Right atrium auricular region (tissue), 2 donors: ENCODE measurements at regions not wholly inside any gene's neighbourhood (a gene's known extent, or its start where the extent isn't known, plus 50 kb on each side); places are given as distances from the start of the nearest gene placed in this dataset.
"Not testable (repeated sequence)": the region's sequence is repeated elsewhere in the genome, so short reads cannot be mapped to it uniquely, and the experiment has no call there.

Experiments
- DNase-seq: peaks from one replicate; pipeline ENCODE4 v3.0.0-alpha.2; 2019; ENCODE audit warnings: low spot score
- H3K27ac ChIP-seq, 2 donors: fragments of 200-600 bp; sonication (generic); 1 replicate in 1 of 2; 2 replicates in 1 of 2; pipeline ENCODE4 v1.5.1; 2016 to 2019
- H3K27me3 ChIP-seq, 2 donors: fragments of 200-600 bp; sonication (generic); one replicate each; pipeline versions ENCODE4 v1.5.1 to v1.6.0; 2017 to 2019
- H3K36me3 ChIP-seq: fragments of 200-600 bp; sonication (generic); one replicate; pipeline ENCODE4 v1.5.1; 2016
- H3K4me1 ChIP-seq, 2 donors: fragments of 200-600 bp; sonication (generic); one replicate each; pipeline versions ENCODE4 v1.5.1 to v1.6.0; 2017 to 2019
- H3K4me3 ChIP-seq, 2 donors: fragments of 200-600 bp; sonication (generic); 1 replicate in 1 of 2; 2 replicates in 1 of 2; pipeline ENCODE4 v1.5.1; 2017 to 2019; ENCODE audit warnings: mild to moderate bottlenecking in 1 of 2, moderate library complexity in 1 of 2
- H3K9me3 ChIP-seq, 2 donors: fragments of 200-600 bp; sonication (generic); one replicate each; pipeline ENCODE4 v1.5.1; 2019
- TF ChIP-seq, protein P1 (sequence below), 2 donors: fragments of 200-600 bp; sonication (generic); IDR thresholded peaks; one replicate each; pipeline ENCODE4 v1.5.1; 2019; ENCODE audit warnings: antibody characterized with exemption in 2 of 2

GRCh38 chr14:37665951-37666350 lies 70.5 kb downstream of the TTC6 start:
- H3K4me1 ChIP-seq, result no peaks in the 10 kb centered on the region
- H3K9me3 ChIP-seq, result peaks cover 0 to 5% of the 10 kb centered on the region in 2 donors
- no peak overlapping the region for H3K27ac ChIP-seq
- H3K27me3 ChIP-seq, result no peaks in the 10 kb centered on the region
- DNase-seq, result no peak
- TF ChIP-seq, protein P1, sequence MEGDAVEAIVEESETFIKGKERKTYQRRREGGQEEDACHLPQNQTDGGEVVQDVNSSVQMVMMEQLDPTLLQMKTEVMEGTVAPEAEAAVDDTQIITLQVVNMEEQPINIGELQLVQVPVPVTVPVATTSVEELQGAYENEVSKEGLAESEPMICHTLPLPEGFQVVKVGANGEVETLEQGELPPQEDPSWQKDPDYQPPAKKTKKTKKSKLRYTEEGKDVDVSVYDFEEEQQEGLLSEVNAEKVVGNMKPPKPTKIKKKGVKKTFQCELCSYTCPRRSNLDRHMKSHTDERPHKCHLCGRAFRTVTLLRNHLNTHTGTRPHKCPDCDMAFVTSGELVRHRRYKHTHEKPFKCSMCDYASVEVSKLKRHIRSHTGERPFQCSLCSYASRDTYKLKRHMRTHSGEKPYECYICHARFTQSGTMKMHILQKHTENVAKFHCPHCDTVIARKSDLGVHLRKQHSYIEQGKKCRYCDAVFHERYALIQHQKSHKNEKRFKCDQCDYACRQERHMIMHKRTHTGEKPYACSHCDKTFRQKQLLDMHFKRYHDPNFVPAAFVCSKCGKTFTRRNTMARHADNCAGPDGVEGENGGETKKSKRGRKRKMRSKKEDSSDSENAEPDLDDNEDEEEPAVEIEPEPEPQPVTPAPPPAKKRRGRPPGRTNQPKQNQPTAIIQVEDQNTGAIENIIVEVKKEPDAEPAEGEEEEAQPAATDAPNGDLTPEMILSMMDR (IDR thresholded peaks at IDR 0.05), result no peak
- no peak overlapping the region for H3K4me3 ChIP-seq
- no peaks in the 10 kb centered on the region for H3K36me3 ChIP-seq

DNA sequence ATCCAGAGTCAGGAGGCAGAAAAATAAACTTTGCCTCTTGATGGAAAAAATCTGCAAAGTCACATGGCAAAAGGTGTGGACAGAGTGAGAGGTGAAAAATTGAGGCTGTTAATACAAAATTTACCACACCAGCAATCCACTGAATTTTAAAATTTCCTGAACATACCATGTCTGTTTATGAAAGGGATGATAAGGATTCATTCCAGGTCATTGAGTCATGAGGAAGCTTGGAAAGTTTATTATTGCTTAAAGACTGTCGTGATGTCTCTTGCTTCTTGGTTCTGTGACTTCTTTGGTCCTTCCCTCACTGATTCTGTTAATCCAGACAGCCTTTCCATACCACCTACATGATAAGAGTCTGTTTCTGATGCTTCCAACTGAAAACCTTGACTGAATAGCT lies 73.2 kb downstream of the TTC6 start:
- Histone ChIP-seq H3K4me1 (no peaks in the 10 kb centered on the region), H3K9me3 (no peaks in the 10 kb centered on the region), H3K36me3 (no peaks in the 10 kb centered on the region), H3K4me3 (no peak overlapping the region), H3K27me3 (no peaks in the 10 kb centered on the region), H3K27ac (no peak overlapping the region)
- DNase-seq, result no peak
- TF ChIP-seq, protein P1 (IDR thresholded peaks at IDR 0.05), result no peak

- no peaks in the 10 kb centered on the region for H3K36me3 ChIP-seq
- no peaks in the 10 kb centered on the region for H3K9me3 ChIP-seq
- TF ChIP-seq, protein P1 (IDR thresholded peaks at IDR 0.05), result no peak
These were observed 73.8 kb downstream of the TTC6 start for GRCh38 chr14:37669242-37669641.

GRCh38 chr14:37673439-37673838 lies 78.0 kb downstream of the TTC6 start:
- no peak overlapping the region for H3K27ac ChIP-seq
- no peaks in the 10 kb centered on the region for H3K36me3 ChIP-seq
- H3K9me3 ChIP-seq, result no peaks in the 10 kb centered on the region
- no peaks in the 10 kb centered on the region for H3K27me3 ChIP-seq
- no peaks in the 10 kb centered on the region for H3K4me1 ChIP-seq
- no peak overlapping the region for H3K4me3 ChIP-seq
- DNase-seq, result no peak
- TF ChIP-seq, protein P1 (IDR thresholded peaks at IDR 0.05), result no peak

More at GRCh38 chr14:37669242-37669641, 73.8 kb downstream of the TTC6 start:
- H3K27ac ChIP-seq, result no peak overlapping the region
- no peak for DNase-seq
- H3K27me3 ChIP-seq, result no peaks in the 10 kb centered on the region
- no peaks in the 10 kb centered on the region for H3K4me1 ChIP-seq
- H3K4me3 ChIP-seq, result no peak overlapping the region

DNA sequence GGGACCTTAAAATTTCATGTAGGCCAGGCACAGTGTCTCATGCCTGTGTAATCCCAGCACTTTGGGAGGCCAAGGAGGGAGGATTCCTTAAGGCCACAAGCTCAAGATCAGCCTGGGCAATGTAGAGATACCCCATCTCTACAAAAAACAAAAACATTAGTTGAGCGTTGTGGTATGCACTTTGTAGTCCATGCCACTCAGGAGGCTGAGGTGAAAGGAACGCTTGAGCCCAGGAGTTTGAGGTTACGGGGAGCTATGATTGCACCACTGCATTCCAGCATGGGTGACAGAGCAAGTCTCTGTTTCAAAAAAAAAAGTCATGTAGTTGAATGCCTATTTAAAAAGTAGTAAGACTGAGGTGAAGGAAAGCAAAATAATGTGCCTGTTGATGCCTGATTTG lies 83.5 kb downstream of the TTC6 start:
- H3K36me3 ChIP-seq, result no peaks in the 10 kb centered on the region
- H3K4me1 ChIP-seq, result no peaks in the 10 kb centered on the region
- TF ChIP-seq, protein P1 (IDR thresholded peaks at IDR 0.05), result no peak
- no peak overlapping the region for H3K27ac ChIP-seq
- H3K27me3 ChIP-seq, result no peaks in the 10 kb centered on the region
- H3K9me3 ChIP-seq, result no peaks in the 10 kb centered on the region
- DNase-seq, result no peak
- no peak overlapping the region for H3K4me3 ChIP-seq

DNA sequence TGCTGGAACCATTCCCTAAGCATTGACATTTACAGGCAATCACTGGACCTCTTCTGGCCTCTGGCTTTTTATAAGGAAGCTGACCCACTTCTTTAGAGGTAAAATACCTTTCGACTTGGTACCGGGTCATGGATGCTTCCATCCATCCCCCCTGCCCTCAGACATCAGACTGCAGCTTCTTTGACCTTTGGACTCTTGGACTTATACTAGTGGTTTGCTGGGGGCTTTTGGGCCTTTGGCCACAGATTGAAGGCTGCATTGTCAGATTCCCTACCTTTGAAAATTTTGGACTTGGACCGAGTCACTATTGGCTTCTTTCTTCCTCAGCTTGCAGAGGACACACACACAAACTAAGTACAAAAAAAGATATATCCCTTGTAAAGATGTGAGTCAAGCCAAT lies 86.1 kb downstream of the TTC6 start:
- Histone ChIP-seq H3K4me3 (no peak overlapping the region), H3K9me3 (no peaks in the 10 kb centered on the region), H3K27me3 (no peaks in the 10 kb centered on the region), H3K4me1 (no peaks in the 10 kb centered on the region), H3K27ac (no peak overlapping the region), H3K36me3 (no peaks in the 10 kb centered on the region)
- TF ChIP-seq, protein P1 (IDR thresholded peaks at IDR 0.05), result no peak
- no peak for DNase-seq

GRCh38 chr14:37692680-37693079 lies 97.3 kb downstream of the TTC6 start:
- not testable (repeated sequence) for H3K4me3 ChIP-seq, DNase-seq, H3K27me3 ChIP-seq

GRCh38 chr14:37693420-37693819 lies 98.0 kb downstream of the TTC6 start:
- DNase-seq, H3K27ac ChIP-seq, H3K36me3 ChIP-seq, H3K27me3 ChIP-seq, H3K4me3 ChIP-seq, H3K4me1 ChIP-seq: not testable (repeated sequence)
- H3K9me3 ChIP-seq, result peaks cover 0 to 19% of the 10 kb centered on the region in 2 donors

More at GRCh38 chr14:37692680-37693079, 97.3 kb downstream of the TTC6 start:
- H3K4me1 ChIP-seq, H3K36me3 ChIP-seq, H3K27ac ChIP-seq: not testable (repeated sequence)
- H3K9me3 ChIP-seq, result peaks cover 0 to 19% of the 10 kb centered on the region in 2 donors
